ENCODE measurements at regions not wholly inside any gene's neighbourhood (a gene's known extent, or its start where the extent isn't known, plus 50 kb on each side); places are given as distances from the start of the nearest gene placed in this dataset.

- Histone ChIP-seq H3K79me2 (ENCODE audit: low read depth) (no peaks in the 10 kb centered on the region), H4K20me1 (ENCODE audit: low read depth) (no peaks in the 10 kb centered on the region), H3K9ac (no peak overlapping the region), H3K9me3 (ENCODE audit: low read depth) (no peaks in the 10 kb centered on the region), H3K27me3 (peaks cover 96% of the 10 kb centered on the region), H3K4me1 (no peaks in the 10 kb centered on the region), H3K4me3 (no peak overlapping the region), H3K27ac (no peak overlapping the region), H3F3A (ENCODE audit: low read depth) (no peaks in the 10 kb centered on the region), H3K4me2 (no peak overlapping the region), H2AFZ (replicated peaks) (no peak overlapping the region), H3K36me3 (no peaks in the 10 kb centered on the region)
- H3K9me3 Mint-ChIP-seq: no peaks in the 10 kb centered on the region
- DNase-seq (ENCODE audit: low spot score): no peak
- no peaks in the 10 kb centered on the region for H3K36me3 Mint-ChIP-seq
- no peak overlapping the region for H3K27ac Mint-ChIP-seq
- no peaks in the 10 kb centered on the region for H3K4me1 Mint-ChIP-seq
- H3K27me3 Mint-ChIP-seq (ENCODE audit: insufficient read depth, low read depth): peaks cover 17% of the 10 kb centered on the region
- H3K4me3 Mint-ChIP-seq: no peak overlapping the region
- TF ChIP-seq CTCF (IDR thresholded peaks at IDR 0.05) (no peak), EZH2 (IDR thresholded peaks at IDR 0.05) (no peak), EZH2phosphoT487 (IDR thresholded peaks at IDR 0.05) (no peak)
Measured at GRCh38 chr12:53811606-53812005, 59.8 kb upstream of the CISTR start.

DNA sequence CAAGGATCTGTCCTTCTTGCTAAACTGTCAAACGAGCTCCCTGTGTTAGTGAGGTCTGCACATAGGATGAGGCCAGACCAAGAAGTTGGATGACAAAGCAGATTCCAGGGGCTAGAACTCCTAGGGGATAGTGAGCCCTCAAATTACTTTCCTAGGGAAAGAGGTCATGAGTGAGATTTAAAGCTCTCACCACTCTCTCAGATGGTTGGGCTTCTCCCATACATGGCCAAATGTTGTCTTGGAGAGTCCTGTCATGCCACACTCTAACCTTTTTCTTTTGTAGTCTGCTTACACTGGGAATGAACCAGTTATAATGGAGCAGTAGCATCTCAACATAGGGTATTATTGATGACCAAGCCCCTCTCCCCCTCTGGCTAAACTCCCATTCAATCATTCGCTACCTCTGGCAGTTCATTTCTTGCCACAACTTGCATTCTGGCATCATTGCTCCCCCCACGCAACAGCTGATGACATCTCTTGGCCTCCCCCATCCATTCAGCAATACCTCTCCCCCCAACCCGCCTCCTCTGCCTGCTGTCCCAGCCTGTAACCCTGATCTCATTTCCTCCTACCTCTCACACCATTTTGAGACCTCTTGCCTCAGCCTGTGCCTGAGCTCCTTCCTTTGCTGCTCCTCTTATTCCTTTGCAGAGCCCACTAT is 64.7 kb upstream of the CISTR start:
- Mint-ChIP-seq H3K27me3 (ENCODE audit: insufficient read depth, low read depth) (peaks cover 17% of the 10 kb centered on the region), H3K27ac (no peak overlapping the region), H3K36me3 (no peaks in the 10 kb centered on the region), H3K9me3 (no peaks in the 10 kb centered on the region), H3K4me1 (no peaks in the 10 kb centered on the region), H3K4me3 (no peak overlapping the region)
- DNase-seq (ENCODE audit: low spot score): no peak
- H3F3A ChIP-seq (ENCODE audit: low read depth): no peaks in the 10 kb centered on the region
- H3K79me2 ChIP-seq (ENCODE audit: low read depth): no peaks in the 10 kb centered on the region
- H3K27ac ChIP-seq: no peak overlapping the region
- TF ChIP-seq EZH2phosphoT487 (IDR thresholded peaks at IDR 0.05) (no peak), CTCF (IDR thresholded peaks at IDR 0.05) (no peak), EZH2 (IDR thresholded peaks at IDR 0.05) (no peak)
- no peaks in the 10 kb centered on the region for H3K36me3 ChIP-seq
- H3K4me2 ChIP-seq: no peak overlapping the region
- no peaks in the 10 kb centered on the region for H3K4me1 ChIP-seq
- H4K20me1 ChIP-seq (ENCODE audit: low read depth): no peaks in the 10 kb centered on the region
- no peaks in the 10 kb centered on the region for H3K9me3 ChIP-seq (ENCODE audit: low read depth)
- H2AFZ ChIP-seq (replicated peaks): no peak overlapping the region
- no peak overlapping the region for H3K4me3 ChIP-seq
- H3K27me3 ChIP-seq: peaks cover 96% of the 10 kb centered on the region
- H3K9ac ChIP-seq: no peak overlapping the region

- peaks cover 96% of the 10 kb centered on the region for H3K27me3 ChIP-seq
- no peak overlapping the region for H3K9ac ChIP-seq
- H3K27ac Mint-ChIP-seq: no peak overlapping the region
- no peak for DNase-seq (ENCODE audit: low spot score)
- H3K27ac ChIP-seq: no peak overlapping the region
- H3K36me3 Mint-ChIP-seq: no peaks in the 10 kb centered on the region
- H3K4me1 Mint-ChIP-seq: no peaks in the 10 kb centered on the region
- H3K4me1 ChIP-seq: no peaks in the 10 kb centered on the region
- no peaks in the 10 kb centered on the region for H3K79me2 ChIP-seq (ENCODE audit: low read depth)
- H3K27me3 Mint-ChIP-seq (ENCODE audit: insufficient read depth, low read depth): peaks cover 17% of the 10 kb centered on the region
- H2AFZ ChIP-seq (replicated peaks): no peak overlapping the region
- H3K4me3 Mint-ChIP-seq: no peak overlapping the region
- no peaks in the 10 kb centered on the region for H3K9me3 Mint-ChIP-seq
- TF ChIP-seq EZH2phosphoT487 (IDR thresholded peaks at IDR 0.05) (no peak), EZH2 (IDR thresholded peaks at IDR 0.05) (no peak), CTCF (IDR thresholded peaks at IDR 0.05) (no peak)
- no peaks in the 10 kb centered on the region for H4K20me1 ChIP-seq (ENCODE audit: low read depth)
- no peaks in the 10 kb centered on the region for H3K36me3 ChIP-seq
- no peak overlapping the region for H3K4me3 ChIP-seq
- H3F3A ChIP-seq (ENCODE audit: low read depth): no peaks in the 10 kb centered on the region
- H3K4me2 ChIP-seq: no peak overlapping the region
- no peaks in the 10 kb centered on the region for H3K9me3 ChIP-seq (ENCODE audit: low read depth)
Measured at GRCh38 chr12:53817021-53817389, 65.2 kb upstream of the CISTR start.

All from neural progenitor cell (in vitro differentiated cells).